H7 (cell line): ENCODE measurements at regions not wholly inside any gene's neighbourhood (a gene's known extent, or its start where the extent isn't known, plus 50 kb on each side); places are given as distances from the start of the nearest gene placed in this dataset.

Source experiments
- DNase-seq: peaks from one replicate; pipeline ENCODE4 v3.0.0; 2012
- H3K27me3 ChIP-seq: 2 replicates; pipeline ENCODE4 v1.6.0; 2011; ENCODE audit warnings: mild to moderate bottlenecking, low read length; ENCODE audit not compliant: control insufficient read depth, insufficient read depth
- H3K36me3 ChIP-seq: replicated peaks from 2 replicates; pipeline ENCODE4 v1.5.1; 2011; ENCODE audit warnings: low read length; ENCODE audit not compliant: control insufficient read depth, insufficient read depth
- H3K4me3 ChIP-seq: 2 replicates; pipeline ENCODE4 v1.5.1; 2011; ENCODE audit warnings: low read depth, mild to moderate bottlenecking, control low read depth, low read length, moderate library complexity; ENCODE audit not compliant: insufficient read depth

DNA sequence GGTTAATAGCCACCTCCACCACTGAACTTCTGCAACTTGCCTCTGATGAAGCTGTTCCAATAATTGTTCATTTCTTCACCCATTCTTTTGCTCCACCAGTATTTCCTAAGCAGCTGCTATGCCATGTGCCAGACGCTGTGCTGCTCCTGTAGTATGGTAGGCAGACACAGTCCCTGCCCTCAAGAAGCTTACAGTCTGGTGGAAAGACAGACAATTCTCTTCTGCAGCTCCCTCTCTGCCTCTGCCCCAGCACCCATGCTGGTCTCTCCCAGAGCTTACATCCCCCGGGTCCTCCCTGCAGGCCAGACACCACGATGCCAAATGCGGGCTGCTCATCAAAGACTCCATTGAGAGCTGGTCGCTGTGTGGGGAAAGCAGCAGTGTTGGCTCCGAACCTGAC lies 111.6 kb upstream of the ESRRB start:
- Histone ChIP-seq H3K4me3 (no peak overlapping the region), H3K27me3 (no peaks in the 10 kb centered on the region; the same call in 1 of the 2 replicates), H3K36me3 (no peaks in the 10 kb centered on the region)
- no peak for DNase-seq

DNA sequence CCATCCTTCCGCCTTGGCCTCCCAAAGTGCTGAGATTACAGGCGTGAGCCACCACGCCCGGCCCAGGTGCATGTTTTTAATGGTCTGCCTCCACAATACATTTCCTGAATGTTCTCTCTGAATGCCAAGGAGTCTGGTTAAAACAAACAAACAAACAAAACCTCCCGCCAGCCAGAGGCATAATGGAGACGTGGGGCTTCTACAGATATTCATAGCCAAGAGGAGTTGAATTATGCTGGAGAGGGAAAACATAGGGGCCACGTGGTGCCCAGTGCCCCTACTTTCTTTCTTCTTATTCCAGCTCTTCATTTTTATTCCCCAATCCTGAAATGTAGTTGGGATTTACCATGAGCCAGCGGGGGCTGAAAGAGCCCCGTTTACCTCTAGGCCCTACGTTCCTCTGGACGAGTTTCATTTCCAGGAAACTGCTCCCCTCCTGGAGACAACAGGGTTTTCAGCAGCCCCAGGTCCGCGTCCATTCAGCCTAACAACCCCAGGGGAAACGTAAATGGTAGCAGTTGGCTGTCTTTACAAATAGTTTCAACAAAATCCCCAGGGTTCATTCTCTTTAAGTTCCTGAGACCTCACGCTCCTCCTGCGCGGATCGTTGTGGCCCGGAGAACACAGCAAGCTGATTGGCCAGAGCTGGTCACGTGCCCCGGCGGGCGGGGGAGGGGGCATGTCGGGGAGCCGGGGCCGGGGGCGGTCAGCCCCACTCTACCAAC lies 108.5 kb upstream of the ESRRB start:
- peak; percentile 91 for DNase-seq
- no peaks in the 10 kb centered on the region; the same call in 1 of the 2 replicates for H3K27me3 ChIP-seq
- no peaks in the 10 kb centered on the region for H3K36me3 ChIP-seq
- H3K4me3 ChIP-seq = peak overlapping the region; percentile 39

DNA sequence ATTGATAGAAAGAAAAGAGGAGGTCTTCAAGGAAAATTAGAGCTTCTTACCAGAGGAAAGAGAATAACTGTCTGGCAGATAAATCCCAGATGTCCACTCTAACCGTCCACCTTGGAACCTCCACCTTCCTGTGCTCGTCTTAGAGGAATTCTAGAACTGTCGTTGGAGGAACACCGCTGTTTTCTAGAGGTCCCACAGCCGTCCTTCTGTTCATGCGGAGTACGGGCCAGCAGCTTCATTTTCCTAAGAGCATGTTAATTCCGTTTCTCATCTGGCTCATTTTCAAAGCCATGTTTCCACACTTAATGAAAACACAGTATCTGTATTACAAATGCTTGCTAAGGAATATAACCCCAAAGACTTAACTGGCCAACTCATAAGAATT lies 107.9 kb upstream of the ESRRB start:
- Histone ChIP-seq H3K4me3 (peak overlapping the region; percentile 39), H3K27me3 (peaks cover 2% of the 10 kb centered on the region; the same call in 1 of the 2 replicates), H3K36me3 (no peaks in the 10 kb centered on the region)
- no peak for DNase-seq

DNA sequence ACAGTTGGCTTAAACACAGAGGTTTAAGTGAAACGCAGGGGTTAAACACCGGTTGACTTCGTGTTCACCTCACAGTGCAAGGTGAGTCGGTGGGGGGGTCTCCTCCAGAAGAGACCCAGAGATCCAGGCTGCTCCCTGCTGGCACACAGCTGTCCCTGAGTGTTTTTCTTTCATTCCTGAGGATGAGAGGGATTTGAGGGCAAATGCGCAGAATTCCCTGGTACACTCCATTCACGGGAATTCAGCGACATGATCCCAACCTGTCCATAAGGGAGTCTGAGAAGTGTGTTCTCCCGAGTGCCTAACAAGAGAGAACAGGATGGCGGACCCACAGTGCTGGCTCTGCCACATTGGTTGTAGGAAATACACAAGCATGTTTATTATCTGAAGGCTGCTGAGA lies 107.2 kb upstream of the ESRRB start:
- Histone ChIP-seq H3K4me3 (no peak overlapping the region), H3K27me3 (peaks cover 2% of the 10 kb centered on the region; the same call in 1 of the 2 replicates), H3K36me3 (no peaks in the 10 kb centered on the region)
- DNase-seq = peak; percentile 19

DNA sequence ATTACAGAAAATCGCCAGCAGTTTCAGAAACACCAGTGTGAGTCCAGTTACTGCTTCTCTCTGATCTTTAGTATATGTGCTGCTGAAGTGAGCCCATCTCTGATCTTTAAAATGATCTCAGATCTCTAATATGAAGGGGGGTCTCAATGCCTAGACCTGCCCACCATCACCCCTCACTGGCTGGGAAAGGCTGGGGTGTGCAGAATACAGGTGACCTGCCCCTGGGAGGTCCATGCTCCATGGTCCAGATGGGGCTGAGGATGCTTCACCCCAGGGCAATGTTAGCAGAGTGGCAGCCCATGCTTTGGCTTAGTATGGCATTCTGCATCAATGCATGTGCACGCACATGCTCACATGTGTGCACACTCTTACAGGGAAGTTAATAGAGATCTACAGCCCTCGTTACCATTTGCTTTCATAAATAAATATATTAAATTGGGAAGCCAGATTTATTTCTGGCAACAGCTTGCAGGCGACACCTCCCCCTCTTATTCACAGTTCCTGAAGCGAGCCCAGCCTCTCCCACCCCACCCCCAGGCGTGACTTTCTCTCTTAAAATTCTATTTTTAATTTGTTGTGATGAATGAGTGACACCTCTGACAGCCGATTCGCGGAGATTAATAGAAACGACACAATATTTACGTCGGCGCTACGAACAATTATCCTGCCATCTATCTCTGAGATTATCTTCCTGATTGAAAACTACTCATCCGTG lies 104.7 kb upstream of the ESRRB start:
- Histone ChIP-seq H3K36me3 (no peaks in the 10 kb centered on the region), H3K4me3 (no peak overlapping the region), H3K27me3 (peaks cover 2% of the 10 kb centered on the region; the same call in 1 of the 2 replicates)
- no peak for DNase-seq

DNA sequence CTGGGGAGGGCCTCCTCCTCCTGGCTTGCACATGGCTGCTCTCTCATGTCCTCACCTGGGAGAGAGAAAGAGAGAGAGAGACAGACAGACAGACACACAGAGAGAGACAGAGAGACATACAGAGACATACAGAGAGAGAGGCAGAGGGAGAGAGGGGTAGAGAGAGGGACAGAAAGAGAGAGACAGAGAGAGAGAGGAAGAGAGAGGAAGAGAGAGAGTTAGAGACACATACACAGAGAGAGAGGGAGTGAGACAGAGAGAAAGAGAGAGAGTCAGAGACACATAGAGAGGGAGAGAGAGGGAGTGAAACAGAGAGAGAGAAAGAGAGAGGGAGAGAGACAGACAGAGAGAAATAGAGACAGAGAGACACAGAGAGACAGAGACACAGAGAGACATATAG lies 103.6 kb upstream of the ESRRB start:
- no peak overlapping the region for H3K4me3 ChIP-seq
- no peaks in the 10 kb centered on the region for H3K36me3 ChIP-seq
- no peak for DNase-seq
- peaks cover 2% of the 10 kb centered on the region; the same call in 1 of the 2 replicates for H3K27me3 ChIP-seq

DNA sequence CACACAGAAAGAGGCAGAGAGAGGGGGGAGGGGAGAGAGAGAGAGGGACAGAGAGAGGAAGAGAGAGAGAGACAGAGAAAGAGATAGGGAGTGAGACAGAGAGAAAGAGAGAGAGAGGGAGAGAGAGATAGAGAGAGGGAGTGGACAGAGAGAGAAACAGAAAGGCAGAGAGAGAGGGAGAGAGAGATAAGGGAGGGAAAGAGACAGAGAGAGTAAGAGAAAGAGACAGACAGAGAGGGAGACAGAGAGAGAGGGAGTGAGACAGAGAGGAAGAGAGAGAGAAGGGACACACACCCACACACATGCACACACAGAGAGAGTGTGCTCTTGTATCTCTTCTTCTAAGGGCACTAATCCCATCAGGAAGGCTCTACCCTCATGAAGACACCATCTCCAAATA lies 103.2 kb upstream of the ESRRB start:
- no peak for DNase-seq

DNA sequence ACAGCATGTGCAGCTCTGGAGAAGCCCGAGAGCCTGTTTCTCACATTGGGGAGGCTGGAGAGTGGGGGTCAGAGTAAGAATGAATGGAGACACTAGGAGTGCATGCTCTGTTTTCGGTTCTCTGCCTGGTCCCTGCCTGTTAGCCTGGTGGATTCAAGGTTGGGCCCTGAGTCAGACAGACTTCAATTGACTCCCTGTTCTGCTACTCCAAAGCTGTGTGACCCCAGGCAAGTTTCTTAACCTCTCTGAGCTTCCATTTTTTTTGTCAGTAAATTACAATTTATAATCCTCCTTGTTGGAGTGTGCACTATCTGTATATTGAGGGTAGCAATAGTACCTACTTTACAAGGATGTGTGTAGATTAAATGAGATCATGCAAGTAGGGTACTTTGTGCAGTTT lies 102.6 kb upstream of the ESRRB start:
- H3K27me3 ChIP-seq = peaks cover 2% of the 10 kb centered on the region; the same call in 1 of the 2 replicates
- H3K36me3 ChIP-seq = no peaks in the 10 kb centered on the region
- DNase-seq = no peak
- H3K4me3 ChIP-seq = no peak overlapping the region

More for the DNA sequence above, 103.2 kb upstream of the ESRRB start:
- Histone ChIP-seq H3K36me3 (no peaks in the 10 kb centered on the region), H3K4me3 (no peak overlapping the region), H3K27me3 (peaks cover 2% of the 10 kb centered on the region; the same call in 1 of the 2 replicates)

DNA sequence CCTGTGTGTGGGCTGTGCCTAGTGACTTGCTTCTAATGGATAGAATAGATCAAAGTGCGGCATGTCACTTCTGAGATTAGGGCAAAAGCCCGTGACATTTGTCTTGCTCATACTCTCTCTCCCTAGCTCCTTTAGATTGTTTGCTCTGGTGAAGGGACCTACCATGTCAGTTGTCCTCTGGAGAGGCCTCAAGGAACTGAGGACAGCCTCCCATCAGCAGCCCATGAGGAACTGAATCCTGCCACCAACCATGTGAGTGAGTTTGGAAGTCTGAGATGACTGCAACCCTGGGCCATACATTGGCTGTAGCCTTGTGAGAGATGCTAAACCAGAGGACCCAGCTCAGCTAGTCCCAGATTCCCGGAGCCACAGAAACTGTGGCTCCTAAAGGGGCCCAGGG lies 101.6 kb upstream of the ESRRB start:
- H3K27me3 ChIP-seq = peaks cover 2% of the 10 kb centered on the region; the same call in 1 of the 2 replicates
- H3K36me3 ChIP-seq = no peaks in the 10 kb centered on the region
- no peak for DNase-seq
- H3K4me3 ChIP-seq = no peak overlapping the region

DNA sequence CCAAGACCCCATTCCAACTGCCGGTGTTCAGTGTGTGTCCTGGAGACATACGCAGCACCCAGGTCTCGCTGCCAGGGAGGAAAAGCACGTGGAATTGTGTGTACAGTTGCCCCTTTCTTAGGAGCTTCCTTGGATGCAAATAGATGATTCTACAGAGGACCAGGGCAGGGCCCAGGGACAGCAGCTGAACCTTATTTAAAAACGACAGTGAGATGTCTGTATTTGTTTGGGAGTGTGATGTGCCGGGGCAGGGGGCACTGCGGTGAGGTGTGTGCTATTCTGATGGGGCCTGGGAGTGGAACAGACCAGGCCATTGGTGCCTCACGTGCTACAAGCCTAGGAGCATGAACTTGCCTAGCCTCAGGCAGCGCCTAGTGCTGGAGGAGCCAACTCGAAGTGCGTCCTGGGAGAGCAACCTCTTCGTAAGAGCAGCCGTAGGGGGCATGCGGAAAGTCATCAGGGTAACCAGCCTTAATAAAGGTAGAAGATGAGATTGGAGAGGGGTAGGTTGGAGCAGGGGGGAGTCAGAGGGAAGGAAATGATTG lies 98.3 kb upstream of the ESRRB start:
- H3K4me3 ChIP-seq = no peak overlapping the region
- H3K27me3 ChIP-seq = peaks cover 2% of the 10 kb centered on the region; the same call in 1 of the 2 replicates
- no peaks in the 10 kb centered on the region for H3K36me3 ChIP-seq
- no peak for DNase-seq

DNA sequence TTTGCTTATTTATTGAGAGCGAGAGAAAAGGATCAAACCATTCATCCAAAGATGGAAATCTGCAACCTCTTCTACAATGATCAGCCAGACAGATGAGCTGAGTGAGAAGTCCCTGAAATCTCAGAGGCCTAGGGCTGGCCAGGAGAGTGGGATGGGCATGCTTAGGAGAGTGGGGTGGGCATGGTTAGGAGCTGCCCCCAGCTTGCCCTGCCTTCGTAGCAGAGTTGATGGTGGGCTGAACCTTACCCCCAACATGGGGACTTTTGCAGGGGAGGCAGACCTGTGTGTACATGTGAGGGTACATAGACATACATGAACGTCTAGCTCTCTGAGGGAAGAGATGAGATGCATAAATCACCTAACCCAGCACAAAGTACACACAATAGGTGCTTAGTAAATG lies 95.7 kb upstream of the ESRRB start:
- no peak for DNase-seq
- Histone ChIP-seq H3K36me3 (no peaks in the 10 kb centered on the region), H3K4me3 (no peak overlapping the region), H3K27me3 (no peaks in the 10 kb centered on the region)

DNA sequence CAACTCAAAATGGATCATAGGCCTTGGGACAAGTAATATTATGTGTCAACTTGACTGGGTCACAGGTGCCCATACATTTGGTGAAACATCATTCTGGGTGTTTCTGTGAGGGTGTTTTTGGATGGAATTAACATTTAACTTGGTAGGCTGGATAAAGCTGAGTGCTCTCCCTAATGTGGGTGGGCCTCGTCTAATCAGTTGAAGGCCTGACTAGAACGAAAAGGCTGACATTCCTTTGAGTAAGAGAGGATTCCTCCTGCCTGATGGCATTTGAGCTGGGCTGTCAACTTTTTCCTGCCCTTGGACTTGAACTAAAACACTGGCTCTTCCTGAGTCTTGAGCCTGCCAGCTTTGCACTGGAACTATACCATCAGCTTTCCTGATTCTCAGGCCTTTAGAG lies 93.4 kb upstream of the ESRRB start:
- Histone ChIP-seq H3K27me3 (no peaks in the 10 kb centered on the region), H3K4me3 (no peak overlapping the region), H3K36me3 (no peaks in the 10 kb centered on the region)
- no peak for DNase-seq

DNA sequence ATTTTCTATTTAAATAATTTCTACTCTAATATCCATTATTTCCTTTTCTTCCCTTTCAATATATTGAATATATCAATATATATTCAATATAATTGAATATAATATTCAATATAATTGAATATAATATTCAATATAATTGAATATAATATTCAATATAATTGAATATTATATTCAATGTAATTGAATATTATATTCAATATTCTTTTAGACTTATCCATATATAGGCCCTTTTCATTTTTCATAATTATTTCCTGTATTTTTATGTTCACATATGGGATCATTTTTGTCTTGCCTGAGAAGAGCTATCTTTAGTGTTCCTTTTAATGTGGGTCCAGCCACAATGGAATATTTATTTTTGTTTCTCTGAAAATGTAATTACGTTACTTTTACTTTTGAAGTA lies 88.9 kb upstream of the ESRRB start:
- Histone ChIP-seq H3K4me3 (no peak overlapping the region), H3K36me3 (no peaks in the 10 kb centered on the region), H3K27me3 (no peaks in the 10 kb centered on the region)
- no peak for DNase-seq

DNA sequence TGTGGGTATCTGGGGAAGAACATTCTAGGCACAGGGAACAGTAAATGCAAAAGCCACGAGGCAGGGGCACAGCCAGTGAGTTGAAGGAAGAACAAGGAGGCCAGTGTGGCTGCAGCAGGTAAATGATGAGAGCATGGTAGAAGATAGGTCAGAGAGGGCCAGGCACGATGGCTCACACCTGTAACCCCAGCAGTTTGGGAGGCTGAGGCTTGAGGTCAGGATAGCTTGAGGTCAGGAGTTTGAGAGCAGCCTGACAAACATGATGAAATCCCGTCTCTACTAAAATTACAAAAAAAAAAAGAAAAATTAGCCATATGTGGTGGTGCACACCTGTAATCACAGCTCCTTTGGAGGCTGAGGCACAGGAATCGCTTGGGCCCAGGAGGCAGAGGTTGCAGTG lies 86.7 kb upstream of the ESRRB start:
- Histone ChIP-seq H3K27me3 (no peaks in the 10 kb centered on the region), H3K4me3 (no peak overlapping the region), H3K36me3 (no peaks in the 10 kb centered on the region)
- DNase-seq = no peak

DNA sequence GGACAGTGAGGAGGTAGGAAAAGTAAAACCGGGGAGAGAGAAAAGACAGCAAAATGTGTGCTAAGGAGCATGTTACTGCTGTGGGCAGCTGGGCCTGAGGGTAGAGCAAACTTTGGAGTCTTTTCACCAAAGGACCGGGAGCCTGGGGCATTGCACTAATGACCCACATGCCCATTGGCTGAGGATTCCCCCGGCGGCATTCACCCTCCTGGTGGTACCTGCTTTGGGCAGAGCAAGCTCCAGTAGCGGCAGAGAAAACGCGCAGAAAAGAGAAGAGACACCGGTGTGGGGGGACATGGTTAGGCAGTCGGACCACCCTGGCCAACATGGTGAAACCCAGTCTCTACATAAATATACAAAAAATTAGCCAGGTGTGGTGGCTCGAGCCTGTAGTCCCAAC lies 83.4 kb upstream of the ESRRB start:
- Histone ChIP-seq H3K36me3 (no peaks in the 10 kb centered on the region), H3K4me3 (no peak overlapping the region), H3K27me3 (no peaks in the 10 kb centered on the region)
- no peak for DNase-seq
